Right ventricle myocardium inferior (tissue), 1 donor: ENCODE measurements at regions not wholly inside any gene's neighbourhood (a gene's known extent, or its start where the extent isn't known, plus 50 kb on each side); places are given as distances from the start of the nearest gene placed in this dataset.

Experiments used
- ATAC-seq: fragments of 200-7000 bp; cut with Tn5 transposase; one replicate; pipeline ENCODE4 v1.9.1; 2020; ENCODE audit warnings: mild to moderate bottlenecking, moderate library complexity
- DNase-seq: peaks from one replicate; pipeline ENCODE4 v3.0.0; 2021; ENCODE audit errors: missing footprints
- intact Hi-C: fragments of 100-400 bp; cut with DNase I; formaldehyde crosslinking; loops from one replicate; pipeline ENCODE4 v1.11.0; 2022
- donor health status: DM: no; HTN: yes; CAD: no; lungs with severe emphysema.

DNA sequence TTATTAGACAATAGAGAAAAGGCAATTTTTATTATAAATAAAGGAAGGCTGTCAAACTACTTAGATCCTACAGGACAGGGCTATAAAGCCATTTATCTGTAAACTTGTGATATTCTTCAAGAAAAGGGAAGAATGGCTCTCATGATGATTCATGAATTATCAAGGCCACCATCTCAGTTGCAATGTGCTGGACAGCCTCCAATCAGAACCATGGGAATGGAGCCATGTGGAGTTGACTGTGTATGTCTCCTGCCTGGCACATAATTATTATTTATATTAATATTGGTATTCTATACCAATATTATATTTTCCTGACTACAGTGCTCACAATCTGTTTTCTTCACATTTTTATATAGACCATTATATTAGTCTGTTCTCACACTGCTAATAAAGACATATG is 560.5 kb upstream of the MIR17HG start:
- DNase-seq, result no peak
- intact Hi-C loops, result no loop called here
- ATAC-seq, result no peak

- no peak for ATAC-seq
- no peak for DNase-seq
- intact Hi-C loops, result no loop called here
Measured at GRCh38 chr13:90792335-90792734, 555.2 kb upstream of the MIR17HG start.

DNA sequence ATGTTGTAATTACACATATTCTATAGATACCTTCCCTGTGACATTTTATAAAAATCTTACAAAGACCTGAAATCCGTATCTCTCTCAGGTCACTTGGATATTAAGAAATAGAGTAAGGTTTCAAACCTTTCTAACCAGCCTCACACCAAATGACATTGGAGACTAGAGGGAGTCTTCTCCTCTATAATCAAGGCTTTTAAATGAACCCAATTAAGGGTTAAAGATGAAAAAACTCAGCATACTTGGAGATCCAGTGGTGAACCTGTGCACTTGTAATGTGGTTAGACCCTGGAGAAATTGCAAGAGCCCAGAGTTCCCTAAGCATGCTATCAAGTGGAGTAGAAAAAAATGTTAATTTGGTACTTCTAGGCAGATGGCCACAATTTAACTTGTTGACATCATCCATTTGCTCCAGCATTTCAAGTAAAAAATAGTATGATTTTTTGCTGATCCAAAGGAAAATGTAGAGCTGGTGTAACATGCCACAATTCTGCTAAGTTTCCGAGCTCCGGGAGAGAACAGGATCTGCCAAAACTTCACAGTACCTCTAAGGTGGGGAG is 554.1 kb upstream of the MIR17HG start:
- ATAC-seq (no peak), DNase-seq (no peak)
- intact Hi-C loops, result no loop called here

GRCh38 chr13:90796474-90796873 is 551.0 kb upstream of the MIR17HG start:
- ATAC-seq, result no peak
- intact Hi-C loops, result no loop called here
- no peak for DNase-seq

GRCh38 chr13:90797335-90797734 is 550.2 kb upstream of the MIR17HG start:
- ATAC-seq, result no peak
- intact Hi-C loops, result no loop called here
- no peak for DNase-seq

GRCh38 chr13:90798381-90798780 is 549.1 kb upstream of the MIR17HG start:
- DNase-seq, result no peak
- intact Hi-C loops, result no loop called here
- no peak for ATAC-seq

GRCh38 chr13:90800082-90800746 is 547.3 kb upstream of the MIR17HG start:
- peak; percentile 89 for DNase-seq
- ATAC-seq, result peak; percentile 85
- intact Hi-C loops, result no loop called here

GRCh38 chr13:90801621-90802020 is 545.9 kb upstream of the MIR17HG start:
- DNase-seq, result no peak
- intact Hi-C loops, result no loop called here
- ATAC-seq, result no peak

GRCh38 chr13:90803210-90803609 is 544.3 kb upstream of the MIR17HG start:
- DNase-seq (no peak), ATAC-seq (no peak)
- intact Hi-C loops, result no loop called here

DNA sequence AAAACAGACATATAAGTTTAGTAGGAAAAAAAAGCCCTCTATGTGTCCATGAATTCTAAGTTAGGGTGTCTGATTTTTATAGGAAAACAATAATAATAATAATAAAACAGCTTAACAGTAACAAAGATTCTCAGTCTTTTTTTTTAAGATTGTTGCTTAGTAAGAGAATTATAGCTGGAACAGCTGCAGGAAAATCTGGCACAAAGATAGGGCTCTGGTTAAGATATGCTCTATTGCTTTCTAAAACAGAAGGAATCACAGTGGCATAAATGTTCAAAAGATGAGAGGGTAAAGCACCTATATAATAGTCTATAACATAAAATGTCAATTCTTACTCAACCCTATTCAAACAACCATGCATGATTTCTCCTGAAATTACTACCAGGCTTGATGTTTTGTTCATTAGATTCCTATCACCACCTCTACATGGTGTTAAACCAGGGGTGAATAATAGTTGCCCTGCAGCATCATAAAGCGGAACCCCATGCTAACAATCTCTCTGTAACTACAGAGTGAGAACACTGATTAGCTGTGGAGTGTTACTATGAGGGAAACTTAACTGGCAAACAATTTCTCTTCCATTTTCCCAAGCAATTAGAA is 541.4 kb upstream of the MIR17HG start:
- DNase-seq (no peak), ATAC-seq (no peak)
- intact Hi-C loops, result no loop called here

- intact Hi-C loops, result no loop called here
- no peak for ATAC-seq
- no peak for DNase-seq
Measured at GRCh38 chr13:90806892-90807291, 540.6 kb upstream of the MIR17HG start.

GRCh38 chr13:90808838-90809237 is 538.6 kb upstream of the MIR17HG start:
- no peak for ATAC-seq
- DNase-seq, result no peak
- intact Hi-C loops, result no loop called here

DNA sequence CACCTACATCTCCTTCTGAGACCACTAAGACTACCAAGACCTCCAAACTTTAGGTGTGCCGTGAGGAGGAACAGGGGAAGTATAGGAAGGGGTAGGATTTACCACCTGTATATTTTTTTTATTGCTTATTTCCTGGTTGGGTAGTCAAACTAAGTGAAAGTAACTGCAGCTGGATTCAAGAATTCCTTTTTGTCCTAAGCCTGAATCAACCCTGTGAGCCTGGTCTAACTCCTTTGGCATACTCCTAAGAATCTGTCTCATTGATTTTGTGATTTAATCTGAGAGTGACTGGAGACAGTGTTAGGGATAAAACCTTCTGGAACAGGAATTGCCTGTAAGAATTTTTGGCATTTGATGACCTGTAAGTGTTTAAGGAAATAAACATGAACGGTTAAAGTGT is 523.5 kb upstream of the MIR17HG start:
- DNase-seq, result no peak

DNA sequence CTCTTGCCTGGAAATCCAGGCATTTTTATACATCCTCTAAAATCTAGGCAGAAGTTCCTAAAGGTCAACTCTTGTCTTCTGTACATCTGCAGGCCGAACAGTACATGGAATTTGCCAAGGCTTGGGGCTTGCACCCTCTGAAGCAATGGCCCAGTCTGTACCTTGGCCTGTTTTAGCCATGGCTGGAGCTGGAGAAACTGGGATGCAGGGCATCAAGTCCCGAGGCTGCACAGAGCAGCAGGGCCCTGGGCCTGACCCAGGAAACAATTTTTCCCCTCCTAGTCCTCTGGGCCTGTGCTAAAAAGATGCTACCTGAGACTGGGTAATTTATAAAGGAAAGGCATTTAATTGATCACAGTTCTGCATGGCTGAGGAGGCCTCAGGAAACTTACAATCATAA is 520.8 kb upstream of the MIR17HG start:
- ATAC-seq, result no peak
- intact Hi-C loops, result no loop called here
- no peak for DNase-seq

More for the DNA sequence above, 523.5 kb upstream of the MIR17HG start:
- intact Hi-C loops, result no loop called here
- no peak for ATAC-seq

GRCh38 chr13:90830782-90831181 is 516.7 kb upstream of the MIR17HG start:
- no peak for ATAC-seq
- DNase-seq, result no peak
- intact Hi-C loops, result no loop called here

GRCh38 chr13:90833951-90834350 is 513.5 kb upstream of the MIR17HG start:
- intact Hi-C loops, result no loop called here
- ATAC-seq (no peak), DNase-seq (no peak)

- ATAC-seq, result no peak
- intact Hi-C loops, result no loop called here
Measured at GRCh38 chr13:90834700-90835099, 512.8 kb upstream of the MIR17HG start.

GRCh38 chr13:90835826-90836225 is 511.7 kb upstream of the MIR17HG start:
- intact Hi-C loops, result no loop called here
- ATAC-seq (no peak), DNase-seq (no peak)

More at GRCh38 chr13:90834700-90835099, 512.8 kb upstream of the MIR17HG start:
- DNase-seq, result no peak

DNA sequence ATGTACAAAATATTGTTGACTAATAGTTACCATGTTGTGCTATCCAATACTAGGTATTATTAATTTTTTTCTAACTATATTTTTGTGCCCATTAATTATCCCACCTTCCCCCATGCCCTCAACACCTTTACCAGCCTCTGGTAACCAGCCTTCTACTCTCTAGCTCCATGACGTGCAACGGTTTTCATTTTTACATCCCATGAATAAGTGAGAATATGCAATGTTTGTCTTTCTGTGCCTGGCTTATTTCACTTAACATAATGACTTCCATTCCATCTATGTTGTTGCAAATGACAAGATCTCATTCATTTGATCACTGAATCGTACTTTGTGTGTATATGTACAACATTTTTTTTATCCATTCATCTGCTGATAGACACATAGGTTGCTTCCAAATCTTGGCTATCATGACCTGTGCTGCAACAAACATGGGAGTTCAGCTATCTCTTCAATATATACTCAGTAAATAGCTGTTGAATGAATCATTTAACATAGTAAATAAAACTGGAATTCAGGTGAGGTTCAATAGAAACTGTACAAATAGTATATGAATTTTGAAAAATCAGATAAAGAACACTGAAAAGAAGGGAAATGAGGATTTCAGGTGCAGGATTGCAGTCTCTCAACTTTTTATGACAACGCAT is 509.0 kb upstream of the MIR17HG start:
- no peak for ATAC-seq
- intact Hi-C loops, result no loop called here
- DNase-seq, result no peak

GRCh38 chr13:90839061-90839460 is 508.4 kb upstream of the MIR17HG start:
- ATAC-seq (no peak), DNase-seq (no peak)
- intact Hi-C loops, result no loop called here
